Sigmoid colon (tissue), 6 donors: ENCODE measurements at regions not wholly inside any gene's neighbourhood (a gene's known extent, or its start where the extent isn't known, plus 50 kb on each side); places are given as distances from the start of the nearest gene placed in this dataset.

Experiments used
- DNase-seq: peaks from one replicate; pipeline ENCODE4 v3.0.0-alpha.2; 2019
- H3K27ac ChIP-seq, 4 donors: fragments of 200-600 bp; sonication (generic); one replicate each; pipeline ENCODE4 v1.5.1; 2016 to 2019; ENCODE audit warnings: mild to moderate bottlenecking in 1 of 4
- H3K27me3 ChIP-seq, 3 donors: fragments of 200-600 bp; sonication (generic); one replicate each; pipeline ENCODE4 v1.5.1; 2019; ENCODE audit warnings: mild to moderate bottlenecking in 1 of 3
- H3K36me3 ChIP-seq, 4 donors: fragments of 200-600 bp; sonication (generic); one replicate each; pipeline ENCODE4 v1.5.1; 2016 to 2019
- H3K4me1 ChIP-seq, 4 donors: fragments of 200-600 bp; sonication (generic); one replicate each; pipeline ENCODE4 v1.5.1; 2017 to 2019
- H3K4me3 ChIP-seq, 4 donors: fragments of 200-600 bp; sonication (generic); one replicate each; pipeline ENCODE4 v1.5.1; 2017 to 2019; ENCODE audit warnings: mild to moderate bottlenecking in 2 of 4, moderate library complexity in 1 of 4
- H3K9me3 ChIP-seq, 4 donors: fragments of 200-600 bp in 3 of 4; sonication (generic) in 3 of 4; one replicate each; pipeline versions ENCODE4 v1.5.1 to v1.6.1; 2013 to 2019
- CTCF ChIP-seq, 4 experiments: fragments of 450-650 bp in 3 of 4; fragments of 200-600 bp in 1 of 4; IDR thresholded peaks; one replicate each; pipeline ENCODE4 v1.5.1; 2016 to 2019; ENCODE audit warnings: antibody characterized with exemption in 4 of 4, mild to moderate bottlenecking in 3 of 4, moderate library complexity in 2 of 4
- EP300 ChIP-seq, 4 donors: sonication (generic); formaldehyde crosslinking; IDR thresholded peaks; one replicate each; pipeline ENCODE4 v1.6.1; 2017; ENCODE audit warnings: antibody characterized with exemption in 4 of 4
- POLR2A ChIP-seq, 2 donors: fragments of 450-650 bp; IDR thresholded peaks; one replicate each; pipeline ENCODE4 v1.6.1; 2016; ENCODE audit warnings: antibody characterized with exemption in 2 of 2, mild to moderate bottlenecking in 2 of 2, moderate library complexity in 2 of 2
- POLR2AphosphoS5 ChIP-seq, 4 donors: sonication (generic); formaldehyde crosslinking; IDR thresholded peaks; one replicate each; pipeline ENCODE4 v1.6.1; 2017; ENCODE audit warnings: antibody characterized with exemption in 4 of 4
- WGBS, 2 donors: extraction: QIAGEN DNeasy Blood & Tissue Kit; methylation state at CpG; one replicate each; pipeline ENCODE4 v1.1.7; 2013; 5-methylcytosine and 5-hydroxymethylcytosine counted together
- intact Hi-C: fragments of 100-400 bp; cut with DNase I; formaldehyde crosslinking; loops from one replicate; pipeline ENCODE4 v1.15.1; 2023
- donor health status: healthy with polysubstance abuse.
- donor health status: healthy.

- Histone ChIP-seq H3K4me1 (peaks cover 0 to 5% (median 0%) of the 10 kb centered on the region in 4 donors), H3K36me3 (no peaks in the 10 kb centered on the region), H3K9me3 (no peaks in the 10 kb centered on the region), H3K27ac (peak overlapping the region in 2 of 4 donors; percentile 23 to 39), H3K4me3 (no peak overlapping the region), H3K27me3 (no peaks in the 10 kb centered on the region)
- WGBS, 2 donors = 79 to 81% methylated on average over 8 of the region's 8 CpGs
- intact Hi-C loops = no loop called here
- TF ChIP-seq EP300 (IDR thresholded peaks at IDR 0.05) (no peak), POLR2AphosphoS5 (IDR thresholded peaks at IDR 0.05) (no peak), POLR2A (IDR thresholded peaks at IDR 0.05) (no peak), CTCF (IDR thresholded peaks at IDR 0.05) (no peak)
- DNase-seq = no peak
These were observed 159.7 kb downstream of the PAH start for GRCh38 chr12:102757154-102757881.

GRCh38 chr12:102756530-102756929, 160.5 kb downstream of the PAH start:
- no peaks in the 10 kb centered on the region for H3K36me3 ChIP-seq
- WGBS, 2 donors = 42 to 55% methylated on average over 3 of the region's 3 CpGs
- peaks cover 0 to 5% (median 0%) of the 10 kb centered on the region in 4 donors for H3K4me1 ChIP-seq
- TF ChIP-seq EP300 (IDR thresholded peaks at IDR 0.05) = no peak
- TF ChIP-seq POLR2AphosphoS5 (IDR thresholded peaks at IDR 0.05) = no peak
- no peak for TF ChIP-seq POLR2A (IDR thresholded peaks at IDR 0.05)
- no peak for TF ChIP-seq CTCF (IDR thresholded peaks at IDR 0.05)
- no peak for DNase-seq
- peak overlapping the region in 1 of 4 donors; percentile 39 for H3K27ac ChIP-seq
- no peaks in the 10 kb centered on the region for H3K9me3 ChIP-seq
- intact Hi-C loops = no loop called here
- no peak overlapping the region for H3K4me3 ChIP-seq
- no peaks in the 10 kb centered on the region for H3K27me3 ChIP-seq

- H3K4me3 ChIP-seq = no peak overlapping the region
- peaks cover 0 to 5% (median 0%) of the 10 kb centered on the region in 4 donors for H3K4me1 ChIP-seq
- peak overlapping the region in 1 of 4 donors; percentile 39 for H3K27ac ChIP-seq
- intact Hi-C loops = no loop called here
- no peak for DNase-seq
- H3K9me3 ChIP-seq = no peaks in the 10 kb centered on the region
- WGBS, 2 donors = 93 to 94% methylated on average over 3 of the region's 3 CpGs
- no peaks in the 10 kb centered on the region for H3K27me3 ChIP-seq
- TF ChIP-seq POLR2AphosphoS5 (IDR thresholded peaks at IDR 0.05) (no peak), POLR2A (IDR thresholded peaks at IDR 0.05) (no peak), CTCF (IDR thresholded peaks at IDR 0.05) (no peak), EP300 (IDR thresholded peaks at IDR 0.05) (no peak)
- H3K36me3 ChIP-seq = no peaks in the 10 kb centered on the region
These were observed 161.8 kb downstream of the PAH start for GRCh38 chr12:102755266-102755665.

DNA sequence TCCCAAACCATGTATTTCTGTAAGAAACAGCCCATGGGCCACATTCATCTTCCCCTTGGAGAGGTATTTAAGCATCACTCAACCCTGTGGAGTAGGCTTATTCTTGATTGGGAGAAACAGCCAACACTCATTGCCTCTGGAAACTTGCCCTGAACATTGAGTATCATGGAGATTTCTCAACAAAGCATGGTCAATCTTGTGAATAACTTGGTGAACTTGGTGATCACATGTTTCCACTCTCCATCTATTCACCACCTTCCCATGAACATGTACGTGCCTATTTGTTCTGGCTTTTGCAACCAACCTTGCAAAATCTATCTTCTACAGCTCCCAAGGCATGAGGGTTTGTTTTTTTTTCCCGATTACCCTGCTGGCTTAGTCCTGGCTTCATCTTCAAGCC, 163.2 kb downstream of the PAH start:
- H3K27me3 ChIP-seq = no peaks in the 10 kb centered on the region
- no peak overlapping the region for H3K27ac ChIP-seq
- intact Hi-C loops = no loop called here
- H3K36me3 ChIP-seq = no peaks in the 10 kb centered on the region
- H3K4me1 ChIP-seq = peaks cover 0 to 5% (median 0%) of the 10 kb centered on the region in 4 donors
- no peak for DNase-seq
- WGBS, 2 donors = 81 to 86% methylated on average over 2 of the region's 2 CpGs
- TF ChIP-seq CTCF (IDR thresholded peaks at IDR 0.05) = no peak
- TF ChIP-seq POLR2AphosphoS5 (IDR thresholded peaks at IDR 0.05) = peak in 1 of 4 donors; percentile 15
- H3K9me3 ChIP-seq = no peaks in the 10 kb centered on the region
- H3K4me3 ChIP-seq = no peak overlapping the region

- WGBS, 2 donors = 86 to 90% methylated on average over 3 of the region's 3 CpGs
- Histone ChIP-seq H3K27ac (no peak overlapping the region), H3K4me1 (no peaks in the 10 kb centered on the region), H3K27me3 (no peaks in the 10 kb centered on the region), H3K4me3 (no peak overlapping the region), H3K9me3 (peaks cover 0 to 3% (median 0%) of the 10 kb centered on the region in 4 donors), H3K36me3 (no peaks in the 10 kb centered on the region)
- DNase-seq = no peak
- intact Hi-C loops = no loop called here
- TF ChIP-seq POLR2AphosphoS5 (IDR thresholded peaks at IDR 0.05) (no peak), EP300 (IDR thresholded peaks at IDR 0.05) (no peak), CTCF (IDR thresholded peaks at IDR 0.05) (no peak), POLR2A (IDR thresholded peaks at IDR 0.05) (no peak)
These were observed 168.3 kb downstream of the PAH start for GRCh38 chr12:102748704-102749103.
